Esophagus squamous epithelium (tissue), 4 donors: ENCODE measurements at regions not wholly inside any gene's neighbourhood (a gene's known extent, or its start where the extent isn't known, plus 50 kb on each side); places are given as distances from the start of the nearest gene placed in this dataset.

Experiments
- CTCF ChIP-seq, 6 experiments: fragments of 450-650 bp in 4 of 6; fragments of 200-600 bp in 2 of 6; sonication (generic) in 2 of 6; IDR thresholded peaks; one replicate each; pipeline ENCODE4 v1.5.1; 2016 to 2019; ENCODE audit warnings: antibody characterized with exemption in 6 of 6, mild to moderate bottlenecking in 4 of 6, moderate library complexity in 4 of 6
- POLR2A ChIP-seq, 4 donors: fragments of 450-650 bp; IDR thresholded peaks; one replicate each; pipeline ENCODE4 v1.6.1; 2017; ENCODE audit warnings: antibody characterized with exemption in 4 of 4, mild to moderate bottlenecking in 4 of 4, moderate library complexity in 3 of 4

GRCh38 chr5:2887481-2888348 lies 136.2 kb upstream of the IRX2 start:
- TF ChIP-seq CTCF (IDR thresholded peaks at IDR 0.05) (no peak), POLR2A (IDR thresholded peaks at IDR 0.05) (no peak)
